ENCODE measurements at regions not wholly inside any gene's neighbourhood (a gene's known extent, or its start where the extent isn't known, plus 50 kb on each side); places are given as distances from the start of the nearest gene placed in this dataset.

GRCh38 chr9:7907551-7908337 is 108.2 kb upstream of the DMAC1 start:
- Histone ChIP-seq H2BK5ac (ENCODE audit: insufficient read length, low read length) (no peak overlapping the region), H3K23me2 (ENCODE audit: insufficient read length, low read depth, low read length, poor library complexity, severe bottlenecking) (no peaks in the 10 kb centered on the region), H3K4ac (ENCODE audit: low read depth, low read length) (no peak overlapping the region), H4K8ac (replicated peaks; ENCODE audit: insufficient read length, low read depth, low read length) (no peak overlapping the region), H2AFZ (ENCODE audit: low read length) (no peak overlapping the region), H2BK20ac (ENCODE audit: low read depth, low read length, poor library complexity, severe bottlenecking) (no peak overlapping the region), H2AK5ac (ENCODE audit: insufficient read length, low read length) (no peak overlapping the region), H3K79me2 (ENCODE audit: insufficient read depth, low read length) (no peaks in the 10 kb centered on the region), H3K18ac (ENCODE audit: insufficient read length, low read depth, low read length) (no peak overlapping the region), H3K9ac (ENCODE audit: extremely low read depth, insufficient read length, low read length) (no peak overlapping the region), H2BK15ac (ENCODE audit: low read depth, low read length) (no peak overlapping the region), H4K20me1 (ENCODE audit: control insufficient read depth, insufficient read depth, insufficient read length) (no peaks in the 10 kb centered on the region), H3K79me1 (ENCODE audit: insufficient read depth, low read depth, low read length, poor library complexity, severe bottlenecking) (no peaks in the 10 kb centered on the region), H3K14ac (ENCODE audit: insufficient read depth, low read length) (no peak overlapping the region), H2BK12ac (ENCODE audit: insufficient read length, low read depth, low read length) (no peak overlapping the region), H3K56ac (ENCODE audit: insufficient read length, low read depth, low read length) (no peak overlapping the region), H3K4me1 (ENCODE audit: insufficient read depth, low read length) (no peaks in the 10 kb centered on the region), H4K91ac (ENCODE audit: insufficient read length, low read depth, low read length) (no peak overlapping the region), H3K27ac (ENCODE audit: insufficient read length, low read depth, low read length) (no peak overlapping the region), H3K23ac (ENCODE audit: insufficient read length, low read depth, low read length) (no peak overlapping the region), H4K5ac (ENCODE audit: insufficient read length, low read depth, low read length) (no peak overlapping the region), H3K27me3 (ENCODE audit: insufficient read depth, low read length) (no peaks in the 10 kb centered on the region), H3K4me2 (ENCODE audit: insufficient read depth, insufficient read length, low read length) (no peak overlapping the region), H3K9me3 (ENCODE audit: control insufficient read depth, low read depth, low read length) (no peaks in the 10 kb centered on the region), H3T11ph (ENCODE audit: low read length) (no peak overlapping the region), H2BK120ac (ENCODE audit: low read depth, low read length, poor library complexity, severe bottlenecking) (no peak overlapping the region)
- H3K27ac Mint-ChIP-seq: no peak overlapping the region
- no peaks in the 10 kb centered on the region for H3K36me3 Mint-ChIP-seq (ENCODE audit: insufficient read depth in 1 of 3, low read depth in 3 of 3)
- no peaks in the 10 kb centered on the region for H3K27me3 Mint-ChIP-seq (ENCODE audit: low read depth)
- DNase-seq: no peak
- TF ChIP-seq, protein P1, sequence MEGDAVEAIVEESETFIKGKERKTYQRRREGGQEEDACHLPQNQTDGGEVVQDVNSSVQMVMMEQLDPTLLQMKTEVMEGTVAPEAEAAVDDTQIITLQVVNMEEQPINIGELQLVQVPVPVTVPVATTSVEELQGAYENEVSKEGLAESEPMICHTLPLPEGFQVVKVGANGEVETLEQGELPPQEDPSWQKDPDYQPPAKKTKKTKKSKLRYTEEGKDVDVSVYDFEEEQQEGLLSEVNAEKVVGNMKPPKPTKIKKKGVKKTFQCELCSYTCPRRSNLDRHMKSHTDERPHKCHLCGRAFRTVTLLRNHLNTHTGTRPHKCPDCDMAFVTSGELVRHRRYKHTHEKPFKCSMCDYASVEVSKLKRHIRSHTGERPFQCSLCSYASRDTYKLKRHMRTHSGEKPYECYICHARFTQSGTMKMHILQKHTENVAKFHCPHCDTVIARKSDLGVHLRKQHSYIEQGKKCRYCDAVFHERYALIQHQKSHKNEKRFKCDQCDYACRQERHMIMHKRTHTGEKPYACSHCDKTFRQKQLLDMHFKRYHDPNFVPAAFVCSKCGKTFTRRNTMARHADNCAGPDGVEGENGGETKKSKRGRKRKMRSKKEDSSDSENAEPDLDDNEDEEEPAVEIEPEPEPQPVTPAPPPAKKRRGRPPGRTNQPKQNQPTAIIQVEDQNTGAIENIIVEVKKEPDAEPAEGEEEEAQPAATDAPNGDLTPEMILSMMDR (conservative IDR thresholded peaks at IDR 0.05): no peak
- no CpG with 5 or more reads among the region's 5 CpGs for WGBS (ENCODE audit: extremely low coverage, insufficient read length, low lambda C conversion rate)
- peaks cover 0 to 6% of the 10 kb centered on the region in 2 experiments; a peak in 2 of 4 replicates for H3K4me1 Mint-ChIP-seq
- no peak overlapping the region for H3K4me3 Mint-ChIP-seq
- H3K9me3 Mint-ChIP-seq: no peaks in the 10 kb centered on the region

Data from H9 (cell line).